Right ventricle myocardium superior (tissue), 1 donor: ENCODE measurements at regions not wholly inside any gene's neighbourhood (a gene's known extent, or its start where the extent isn't known, plus 50 kb on each side); places are given as distances from the start of the nearest gene placed in this dataset.
A peak's percentile ranks its signal among the peaks of the same experiment; 100 is the strongest.
"Not testable (repeated sequence)": the region's sequence is repeated elsewhere in the genome, so short reads cannot be mapped to it uniquely, and the experiment has no call there.

Source experiments
- ATAC-seq: fragments of 200-7000 bp; cut with Tn5 transposase; one replicate; pipeline ENCODE4 v1.9.1; 2020; ENCODE audit warnings: mild to moderate bottlenecking; ENCODE audit not compliant: poor library complexity
- DNase-seq: peaks from one replicate; pipeline ENCODE4 v3.0.0-alpha.2; 2020
- intact Hi-C: fragments of 100-400 bp; cut with DNase I; formaldehyde crosslinking; loops from one replicate; pipeline ENCODE4 v1.11.2; 2022
- donor health status: DM: no; HTN: yes; CAD: no; lungs with severe emphysema.

DNA sequence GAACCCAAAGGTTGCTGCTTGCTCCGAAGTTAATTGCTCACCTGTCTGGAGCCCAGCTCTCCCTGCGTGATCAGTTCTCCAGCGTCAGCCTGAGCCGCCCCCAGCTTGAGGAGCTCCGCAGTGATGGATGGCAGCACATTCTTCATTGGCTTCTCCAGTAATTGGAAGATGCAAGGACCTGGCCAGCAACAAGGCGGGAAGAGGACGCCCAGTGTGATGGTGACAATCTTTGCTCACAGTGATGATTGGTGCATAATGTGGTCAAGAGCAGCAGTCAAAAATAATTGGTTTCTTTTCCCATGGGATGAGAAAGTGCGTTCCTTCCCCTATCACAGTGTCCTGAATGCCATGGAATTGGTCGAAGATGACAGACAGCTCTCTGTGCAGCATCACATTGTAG lies 102.4 kb upstream of the SPDYE9 start:
- peak; percentile 30 for DNase-seq
- ATAC-seq, intact Hi-C loops: not testable (repeated sequence)

DNA sequence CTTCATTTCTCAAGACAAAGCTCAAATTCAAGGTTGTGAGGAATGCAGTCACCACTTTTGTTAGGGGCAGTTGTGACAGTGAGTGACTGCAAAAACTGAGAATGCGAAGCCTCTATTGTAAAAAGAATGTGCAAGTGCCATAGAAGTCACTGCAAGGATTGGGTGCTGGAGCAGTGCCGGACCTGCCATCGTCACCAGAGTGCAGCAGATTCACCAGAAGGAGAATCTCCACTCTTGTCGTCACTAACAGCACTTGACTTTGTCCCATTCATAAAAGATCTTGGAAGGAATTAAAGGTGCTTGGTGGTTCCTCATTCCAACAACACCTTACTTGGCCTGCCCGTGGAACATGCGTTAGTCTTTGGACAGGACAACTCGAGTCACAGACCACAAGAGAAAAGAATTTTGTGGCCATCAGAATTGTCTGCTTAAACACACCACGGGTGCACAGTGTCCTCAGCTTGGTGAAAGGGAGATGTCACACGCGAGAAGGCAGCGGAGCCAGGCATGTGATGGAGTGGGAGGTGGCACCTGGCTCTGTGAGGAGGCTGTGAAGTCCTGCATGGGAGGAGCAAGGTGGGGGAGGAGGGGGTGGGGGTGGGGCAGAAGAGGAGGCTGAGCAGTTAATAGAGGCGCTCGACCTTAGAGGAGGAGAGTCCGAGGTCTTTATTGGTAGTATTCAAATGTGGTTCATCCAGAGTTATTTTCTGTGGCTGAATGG lies 100.9 kb upstream of the SPDYE9 start:
- DNase-seq, intact Hi-C loops, ATAC-seq: not testable (repeated sequence)

DNA sequence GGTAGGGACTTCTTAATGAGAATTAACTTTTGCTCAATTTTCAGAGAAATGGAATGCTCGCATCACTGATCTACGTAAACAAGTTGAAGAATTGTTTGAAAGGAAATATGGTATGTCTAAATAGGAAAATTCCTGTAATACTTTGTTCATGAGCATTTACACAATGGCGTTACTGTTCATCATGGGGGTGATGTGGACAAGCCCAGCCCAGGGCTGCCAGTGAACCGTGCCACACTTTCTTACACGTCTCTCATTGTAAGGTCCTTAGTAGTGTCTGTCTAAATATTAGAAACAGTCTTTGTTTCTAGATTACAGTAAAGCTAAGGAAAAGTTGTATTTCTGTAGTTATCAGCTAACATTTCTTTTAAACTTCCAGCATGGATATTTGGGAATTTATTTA lies 91.0 kb upstream of the SPDYE9 start:
- ATAC-seq, DNase-seq, intact Hi-C loops: not testable (repeated sequence)

DNA sequence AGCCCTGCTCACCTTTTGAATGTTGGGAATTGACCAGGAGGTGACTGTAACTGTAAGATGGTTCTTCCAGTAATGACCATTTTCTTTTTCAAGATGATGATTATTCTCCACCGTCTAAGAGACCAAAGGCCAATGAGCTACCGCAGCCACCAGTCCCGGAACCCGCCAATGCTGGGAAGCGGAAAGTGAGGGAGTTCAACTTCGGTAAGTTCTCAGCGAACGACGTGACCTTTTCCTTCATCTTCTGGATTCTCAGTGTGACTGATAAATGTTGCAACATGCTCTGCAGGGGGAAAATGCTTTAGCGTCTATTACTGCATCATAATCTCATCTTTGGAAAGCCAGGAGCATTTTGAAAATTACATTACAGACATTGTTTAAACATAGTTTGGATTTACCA lies 89.5 kb upstream of the SPDYE9 start:
- DNase-seq, ATAC-seq, intact Hi-C loops: not testable (repeated sequence)

DNA sequence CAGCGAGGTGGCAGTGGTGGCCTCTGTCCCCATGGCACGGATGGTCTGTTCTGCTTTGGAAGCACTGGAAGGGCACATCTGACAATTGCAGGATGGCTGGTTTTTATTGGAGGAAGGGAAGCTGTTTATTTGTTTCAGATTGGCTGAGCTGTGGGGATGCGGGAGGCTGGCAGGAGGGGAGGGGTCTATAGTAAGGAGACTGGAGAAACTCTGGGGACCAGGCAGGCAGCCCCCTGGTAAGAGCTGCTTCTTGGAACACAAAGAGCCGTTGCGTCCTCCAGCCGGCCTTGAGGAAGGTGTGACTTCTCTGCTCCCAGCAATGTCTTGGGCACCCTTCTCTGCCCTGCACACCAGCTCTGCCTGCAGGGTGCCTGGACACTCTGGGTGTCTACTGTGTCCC lies 85.1 kb upstream of the SPDYE9 start:
- intact Hi-C loops, DNase-seq, ATAC-seq: not testable (repeated sequence)

DNA sequence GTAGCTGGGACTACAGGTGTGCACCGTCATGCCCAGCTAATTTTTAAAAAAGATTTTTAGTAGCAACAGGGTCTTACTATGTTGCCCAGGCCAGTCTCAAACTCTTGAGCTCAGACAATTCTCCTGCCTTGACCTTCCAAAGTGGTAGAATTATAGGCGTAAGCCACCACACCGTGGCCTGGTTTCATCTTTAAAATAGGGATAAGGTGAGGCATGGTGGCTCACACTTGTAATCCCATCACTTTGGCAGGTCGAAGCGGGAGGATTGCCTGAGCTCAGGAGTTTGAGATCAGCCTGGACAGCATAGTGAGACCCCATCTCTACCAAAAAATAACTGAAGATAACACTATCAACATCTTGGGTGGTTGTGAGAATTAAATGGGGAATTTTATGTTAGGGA lies 84.6 kb upstream of the SPDYE9 start:
- intact Hi-C loops, DNase-seq, ATAC-seq: not testable (repeated sequence)

DNA sequence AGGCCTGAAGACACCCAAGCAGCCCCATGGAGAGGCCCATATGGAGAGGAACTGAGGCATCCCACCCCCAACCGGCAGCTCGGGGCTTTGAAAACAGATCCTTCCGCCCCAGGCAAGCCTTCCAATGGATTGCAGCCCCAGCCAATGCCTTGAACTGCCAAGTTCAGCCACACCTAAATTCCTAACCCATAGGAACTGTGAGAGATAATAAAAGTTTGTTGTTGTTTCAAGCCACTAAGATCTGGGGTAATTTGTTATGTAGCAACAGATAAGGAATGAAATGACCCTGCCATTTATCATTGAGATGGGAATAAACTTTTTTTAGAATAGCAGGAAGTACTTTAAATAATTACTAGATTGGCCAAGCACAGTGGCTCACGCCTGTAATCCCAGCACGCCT lies 80.3 kb upstream of the SPDYE9 start:
- DNase-seq, ATAC-seq, intact Hi-C loops: not testable (repeated sequence)

DNA sequence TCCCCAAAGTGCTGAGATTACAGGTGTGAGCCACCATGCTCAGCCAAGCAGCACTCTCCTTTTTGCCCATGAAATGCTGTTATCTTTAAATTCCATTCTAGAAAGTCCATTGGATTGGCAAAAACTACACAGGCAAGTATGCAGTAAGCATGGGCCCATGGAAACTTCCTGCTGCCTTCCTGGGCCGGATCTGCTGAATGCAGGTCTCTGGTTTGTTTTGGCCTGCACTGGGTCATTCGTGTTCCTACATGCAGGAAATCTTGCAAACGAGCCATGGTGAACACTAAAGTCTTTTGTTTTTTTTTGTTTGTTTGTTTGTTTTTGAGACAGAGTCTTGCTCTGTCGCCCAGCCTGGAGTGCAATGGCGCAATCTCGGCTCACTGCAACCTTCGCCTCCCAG lies 76.8 kb upstream of the SPDYE9 start:
- intact Hi-C loops, DNase-seq, ATAC-seq: not testable (repeated sequence)

DNA sequence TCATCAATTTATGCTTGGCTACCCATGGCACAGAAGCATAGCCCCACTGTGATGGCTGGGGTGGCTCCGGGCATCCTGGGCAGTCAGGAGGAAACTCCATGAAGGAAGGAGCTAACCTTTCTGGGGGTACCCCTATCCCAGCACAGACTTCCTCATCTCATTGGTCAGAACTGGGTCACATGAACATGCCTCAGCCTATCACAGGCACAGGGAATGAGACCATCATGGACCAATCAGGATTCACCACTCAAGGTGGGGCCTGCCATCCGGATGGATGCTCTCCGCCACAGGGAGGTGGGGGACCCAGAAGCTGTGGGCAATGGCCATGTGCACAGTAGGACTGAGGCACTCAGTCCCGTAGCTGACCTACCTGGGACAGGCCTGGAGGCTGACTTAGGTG lies 75.9 kb upstream of the SPDYE9 start:
- ATAC-seq, DNase-seq, intact Hi-C loops: not testable (repeated sequence)

DNA sequence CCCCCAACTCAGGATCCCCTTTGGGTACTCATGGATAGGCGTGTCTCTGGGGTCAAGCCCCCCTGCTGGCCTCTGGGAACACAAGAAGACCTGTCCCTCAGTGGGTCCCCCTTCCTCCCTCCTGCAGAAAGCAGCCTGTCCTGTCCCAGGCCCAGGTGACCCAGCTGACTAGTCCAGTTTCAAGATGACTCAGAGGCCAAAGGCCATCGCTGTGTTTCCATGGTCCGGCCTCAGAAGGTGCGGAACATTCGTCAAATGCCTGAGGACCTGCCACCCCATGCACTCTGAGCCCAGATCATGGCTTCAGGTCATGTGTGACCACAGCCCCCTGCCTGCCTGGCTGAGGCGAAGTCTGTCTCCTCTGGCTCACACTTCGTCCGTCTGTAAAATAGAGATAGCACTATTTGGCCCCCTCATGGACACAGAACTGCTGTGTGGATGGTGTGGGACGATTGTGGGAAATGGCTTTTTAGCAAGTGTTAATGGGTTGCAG lies 71.4 kb upstream of the SPDYE9 start:
- ATAC-seq, DNase-seq: not testable (repeated sequence)

DNA sequence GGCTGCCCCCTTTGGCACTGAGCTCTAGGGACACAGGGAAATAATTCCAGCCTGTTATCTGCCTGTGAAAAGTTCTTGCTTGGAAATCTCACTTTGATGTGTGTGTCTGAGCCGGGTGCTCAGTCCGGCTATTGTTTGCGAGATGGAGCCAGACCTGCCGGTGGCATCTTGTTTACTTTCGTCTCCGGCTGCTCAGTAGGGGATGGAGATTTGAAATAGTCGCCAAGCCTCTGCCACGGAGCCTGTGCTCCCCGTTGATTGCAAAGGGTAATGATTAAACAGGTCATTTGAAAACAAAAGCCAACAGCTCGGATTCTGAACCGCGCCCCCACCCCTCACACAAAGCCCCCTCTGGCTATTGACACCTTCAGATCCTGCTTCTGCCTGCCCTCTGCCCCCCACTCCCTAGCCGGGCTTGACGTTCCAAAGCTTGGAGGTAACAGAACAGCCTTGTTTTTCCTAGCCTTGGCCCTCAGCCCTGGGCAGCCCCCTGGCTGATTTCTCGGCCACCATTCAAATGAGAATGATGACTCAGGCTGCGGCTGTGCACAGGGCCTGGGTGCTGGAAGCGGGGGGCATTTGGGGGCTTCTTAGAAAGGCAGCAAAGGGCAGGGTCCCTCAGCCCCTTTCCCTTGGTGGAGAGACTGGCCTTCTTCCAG lies 70.8 kb upstream of the SPDYE9 start:
- ATAC-seq, intact Hi-C loops, DNase-seq: not testable (repeated sequence)

More for the DNA sequence above, 71.4 kb upstream of the SPDYE9 start:
- intact Hi-C loops = not testable (repeated sequence)

DNA sequence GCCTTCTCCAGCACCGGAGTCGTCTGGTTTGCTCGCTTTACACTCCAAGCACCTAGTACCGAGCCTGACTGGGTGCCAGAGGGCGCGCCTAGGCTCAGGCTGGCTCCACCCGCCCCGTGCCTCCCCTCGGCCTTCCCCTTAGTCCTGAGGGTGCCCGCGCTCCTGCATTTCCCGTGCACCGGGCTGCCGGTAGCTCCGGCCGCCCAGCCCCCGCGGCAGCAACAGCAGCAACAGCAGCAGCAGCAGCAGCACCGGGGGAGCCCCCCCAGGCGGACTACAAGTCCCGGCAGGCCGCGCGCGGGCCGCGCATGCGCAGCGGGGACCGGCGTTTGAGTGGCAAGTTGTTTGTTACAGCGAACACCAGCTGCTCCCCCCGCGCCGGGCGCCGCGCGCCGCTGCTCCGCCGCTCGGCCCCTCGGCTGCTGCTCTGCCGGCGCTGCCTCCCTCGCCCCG lies 68.8 kb upstream of the SPDYE9 start:
- ATAC-seq (peak; percentile 99), DNase-seq (peak; percentile 91)
- intact Hi-C loops = not testable (repeated sequence)

DNA sequence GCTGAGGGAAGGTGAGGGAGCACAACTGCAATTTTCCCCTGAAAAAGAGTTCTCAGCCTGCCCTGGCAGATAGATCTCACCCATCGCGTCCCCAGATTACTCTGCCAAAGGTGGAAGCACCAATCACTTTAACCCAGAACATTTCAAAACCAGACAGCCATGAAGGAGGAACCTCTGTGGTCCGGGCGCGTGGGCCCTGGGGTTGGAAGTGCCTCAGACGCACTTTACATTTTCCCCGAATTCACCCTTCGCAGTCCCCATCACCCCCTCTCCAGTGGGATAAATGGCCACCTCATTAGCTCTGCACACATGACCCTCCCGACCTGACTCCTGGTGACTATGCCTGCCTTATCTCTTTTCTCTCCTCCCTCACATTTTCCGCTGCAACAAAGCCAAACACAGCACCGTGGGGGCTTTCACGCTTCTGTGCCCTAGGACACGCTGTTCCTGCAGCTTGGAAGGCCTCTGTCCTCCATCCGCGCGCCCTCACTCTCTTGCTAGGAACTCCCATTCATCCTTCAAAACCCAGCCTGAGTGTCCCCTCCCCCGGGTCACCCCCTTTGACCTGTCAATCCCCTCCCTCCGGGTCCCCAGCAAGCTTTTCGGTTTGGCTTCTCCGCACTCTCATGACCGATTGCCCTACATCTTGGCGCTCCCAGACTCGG lies 68.2 kb upstream of the SPDYE9 start:
- intact Hi-C loops, DNase-seq: not testable (repeated sequence)
- peak; percentile 4 for ATAC-seq

DNA sequence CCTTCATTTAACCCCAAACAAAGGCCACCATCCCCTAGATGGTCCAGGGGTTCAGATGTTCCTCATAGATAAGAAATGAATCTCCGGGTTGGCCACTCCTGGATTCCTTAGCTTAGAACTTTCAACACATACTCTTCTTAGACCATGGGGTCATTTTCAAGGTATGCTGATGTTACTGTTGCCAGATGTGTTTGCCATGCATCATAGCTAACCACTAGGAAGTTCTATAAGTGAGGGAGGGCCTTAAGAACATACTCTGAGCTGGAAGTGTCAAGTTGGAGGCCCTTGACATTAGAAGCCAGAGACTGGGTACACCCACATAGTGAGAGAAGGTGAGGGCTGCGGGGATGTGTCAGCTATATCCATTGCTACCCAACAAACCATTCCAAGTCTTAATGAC lies 62.7 kb upstream of the SPDYE9 start:
- intact Hi-C loops, ATAC-seq, DNase-seq: not testable (repeated sequence)

DNA sequence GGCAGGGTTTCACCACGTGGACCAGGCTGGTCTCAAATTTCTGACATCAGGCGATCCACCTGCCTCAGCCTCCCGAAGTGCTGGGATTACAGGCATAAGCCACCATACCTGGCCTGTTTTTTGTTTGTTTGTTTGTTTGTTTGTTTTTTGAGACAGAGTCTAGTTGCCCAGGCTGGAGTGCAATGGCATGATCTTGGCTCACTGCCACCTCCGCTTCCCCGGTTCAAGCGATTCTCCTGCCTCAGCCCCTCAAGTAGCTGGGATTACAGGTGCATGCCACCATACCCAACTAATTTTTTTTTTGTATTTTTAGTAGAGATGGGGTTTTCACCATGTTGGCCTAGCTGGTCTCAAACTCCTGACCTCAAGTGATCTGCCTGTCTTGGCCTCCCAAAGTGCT lies 61.8 kb upstream of the SPDYE9 start:
- ATAC-seq, intact Hi-C loops: not testable (repeated sequence)
- DNase-seq = peak; percentile 27

DNA sequence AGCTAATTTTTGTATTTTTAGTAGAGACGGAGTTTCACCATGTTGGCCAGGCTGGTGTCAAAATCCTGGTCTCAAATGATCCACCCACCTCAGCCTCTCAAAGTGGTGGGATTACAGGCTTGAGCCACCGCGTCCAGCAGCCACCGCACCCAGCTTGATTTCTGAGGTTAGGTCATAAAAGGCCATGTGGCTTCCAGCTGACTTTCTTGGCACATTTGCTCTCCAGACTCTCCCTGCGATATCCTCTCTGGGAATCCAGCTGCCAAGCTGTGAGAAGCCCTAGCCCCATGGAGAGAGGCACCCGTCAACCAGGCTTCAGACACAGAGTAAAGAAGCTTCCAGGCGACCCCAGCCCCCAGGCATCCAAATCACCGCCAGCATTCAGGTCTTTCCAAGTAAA lies 58.2 kb upstream of the SPDYE9 start:
- intact Hi-C loops, DNase-seq, ATAC-seq: not testable (repeated sequence)

DNA sequence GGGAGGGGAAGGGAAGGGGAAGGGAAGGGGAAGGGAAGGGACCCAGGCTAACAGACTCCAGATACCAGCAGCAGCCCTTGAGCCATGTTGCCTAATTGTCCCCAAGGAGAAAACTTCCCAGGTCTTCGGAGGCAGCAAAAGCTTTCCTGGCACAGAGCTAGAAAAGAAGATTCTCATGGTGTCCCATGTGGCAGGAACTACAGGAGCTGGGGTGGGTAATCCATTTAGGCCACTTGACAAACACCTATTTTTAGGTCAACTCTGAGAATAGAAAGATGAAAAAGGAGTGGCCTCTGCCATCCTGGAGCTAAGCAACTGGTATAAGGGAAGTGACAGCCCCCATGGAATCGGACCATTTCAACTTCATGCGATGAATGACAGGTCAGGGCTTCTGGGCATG lies 52.1 kb upstream of the SPDYE9 start:
- DNase-seq, intact Hi-C loops: not testable (repeated sequence)
- peak; percentile 25 for ATAC-seq
